H1 (cell line): ENCODE measurements at regions not wholly inside any gene's neighbourhood (a gene's known extent, or its start where the extent isn't known, plus 50 kb on each side); places are given as distances from the start of the nearest gene placed in this dataset.

ENCODE experiments used
- ASH2L ChIP-seq: fragments of 200-600, 300-600 bp; sonication (generic); IDR thresholded peaks from one replicate; pipeline ENCODE4 v1.7.1; 2017; ENCODE audit warnings: low read length
- CTBP2 ChIP-seq: IDR thresholded peaks from 2 replicates; pipeline ENCODE4 v1.7.0; 2011; ENCODE audit warnings: borderline replicate concordance, mild to moderate bottlenecking, moderate library complexity, mixed read lengths, low read length; ENCODE audit not compliant: insufficient read depth, insufficient read length
- GABPA ChIP-seq: IDR thresholded peaks from 2 replicates; pipeline ENCODE4 v1.6.1; 2011; ENCODE audit warnings: mild to moderate bottlenecking, low read length, moderate library complexity, borderline replicate concordance; ENCODE audit not compliant: insufficient read depth
- JUND ChIP-seq: IDR thresholded peaks from 2 replicates; pipeline ENCODE4 v1.6.1; 2011; ENCODE audit warnings: mild to moderate bottlenecking, improper control_type of control experiment, low read length
- PHF8 ChIP-seq: fragments of 200-600 bp; sonication (generic); conservative IDR thresholded peaks from 2 replicates; pipeline ENCODE4 v1.7.1; 2012; ENCODE audit warnings: low read depth, mild to moderate bottlenecking, inconsistent platforms, low read length, moderate library complexity
- POLR2A ChIP-seq, 2 experiments: IDR thresholded peaks; 1 replicate in 1 of 2; 2 replicates in 1 of 2; pipeline ENCODE4 v1.6.1; 2011; ENCODE audit warnings: low read depth in 2 of 2, low read length in 2 of 2, mild to moderate bottlenecking in 2 of 2; ENCODE audit errors: control extremely low read depth in 1 of 2
- RNF2 ChIP-seq: fragments of 200-900, 300-1000 bp; sonication (generic); IDR thresholded peaks from 2 replicates; pipeline ENCODE4 v1.7.1; 2016; ENCODE audit warnings: borderline replicate concordance, low read depth, mild to moderate bottlenecking, antibody characterized with exemption, low read length; ENCODE audit not compliant: poor library complexity, severe bottlenecking; ENCODE audit errors: missing control alignments
- SP1 ChIP-seq: IDR thresholded peaks from 2 replicates; pipeline ENCODE4 v1.6.1; 2011; ENCODE audit warnings: low read depth, low read length
- SRF ChIP-seq: IDR thresholded peaks from 2 replicates; pipeline ENCODE4 v1.6.1; 2011; ENCODE audit warnings: mild to moderate bottlenecking, low read depth, low read length, moderate library complexity
- TF ChIP-seq, protein P1 (sequence below): fragments of 300-600 bp; sonication (generic); IDR thresholded peaks from 2 replicates; pipeline ENCODE4 v1.7.1; 2012; ENCODE audit warnings: low read length, moderate library complexity, mild to moderate bottlenecking, inconsistent platforms; ENCODE audit not compliant: insufficient replicate concordance
- TF ChIP-seq, protein P2 (sequence below): IDR thresholded peaks from 2 replicates; pipeline ENCODE4 v1.6.1; 2012; ENCODE audit warnings: low read length, inconsistent platforms

DNA sequence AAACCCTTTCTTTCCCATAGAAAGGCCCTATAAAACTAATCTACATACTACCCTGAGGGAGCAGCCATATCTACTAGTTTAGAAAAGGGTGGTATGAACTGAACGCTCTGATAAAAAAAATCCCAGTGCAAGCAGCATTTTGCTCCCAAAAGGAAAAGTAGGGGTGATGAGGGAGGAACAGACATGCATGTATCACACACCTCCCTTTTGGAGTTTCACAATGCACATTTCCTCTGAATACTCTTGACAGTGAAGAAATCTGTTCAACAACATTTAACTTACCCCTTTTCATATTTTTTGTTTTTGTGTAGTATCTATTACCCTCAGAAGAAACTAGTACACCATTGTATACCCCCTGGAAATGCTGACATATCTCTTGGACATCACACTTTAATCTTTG is 411.4 kb downstream of the MAT2B start (continued):
- TF ChIP-seq, protein P1, sequence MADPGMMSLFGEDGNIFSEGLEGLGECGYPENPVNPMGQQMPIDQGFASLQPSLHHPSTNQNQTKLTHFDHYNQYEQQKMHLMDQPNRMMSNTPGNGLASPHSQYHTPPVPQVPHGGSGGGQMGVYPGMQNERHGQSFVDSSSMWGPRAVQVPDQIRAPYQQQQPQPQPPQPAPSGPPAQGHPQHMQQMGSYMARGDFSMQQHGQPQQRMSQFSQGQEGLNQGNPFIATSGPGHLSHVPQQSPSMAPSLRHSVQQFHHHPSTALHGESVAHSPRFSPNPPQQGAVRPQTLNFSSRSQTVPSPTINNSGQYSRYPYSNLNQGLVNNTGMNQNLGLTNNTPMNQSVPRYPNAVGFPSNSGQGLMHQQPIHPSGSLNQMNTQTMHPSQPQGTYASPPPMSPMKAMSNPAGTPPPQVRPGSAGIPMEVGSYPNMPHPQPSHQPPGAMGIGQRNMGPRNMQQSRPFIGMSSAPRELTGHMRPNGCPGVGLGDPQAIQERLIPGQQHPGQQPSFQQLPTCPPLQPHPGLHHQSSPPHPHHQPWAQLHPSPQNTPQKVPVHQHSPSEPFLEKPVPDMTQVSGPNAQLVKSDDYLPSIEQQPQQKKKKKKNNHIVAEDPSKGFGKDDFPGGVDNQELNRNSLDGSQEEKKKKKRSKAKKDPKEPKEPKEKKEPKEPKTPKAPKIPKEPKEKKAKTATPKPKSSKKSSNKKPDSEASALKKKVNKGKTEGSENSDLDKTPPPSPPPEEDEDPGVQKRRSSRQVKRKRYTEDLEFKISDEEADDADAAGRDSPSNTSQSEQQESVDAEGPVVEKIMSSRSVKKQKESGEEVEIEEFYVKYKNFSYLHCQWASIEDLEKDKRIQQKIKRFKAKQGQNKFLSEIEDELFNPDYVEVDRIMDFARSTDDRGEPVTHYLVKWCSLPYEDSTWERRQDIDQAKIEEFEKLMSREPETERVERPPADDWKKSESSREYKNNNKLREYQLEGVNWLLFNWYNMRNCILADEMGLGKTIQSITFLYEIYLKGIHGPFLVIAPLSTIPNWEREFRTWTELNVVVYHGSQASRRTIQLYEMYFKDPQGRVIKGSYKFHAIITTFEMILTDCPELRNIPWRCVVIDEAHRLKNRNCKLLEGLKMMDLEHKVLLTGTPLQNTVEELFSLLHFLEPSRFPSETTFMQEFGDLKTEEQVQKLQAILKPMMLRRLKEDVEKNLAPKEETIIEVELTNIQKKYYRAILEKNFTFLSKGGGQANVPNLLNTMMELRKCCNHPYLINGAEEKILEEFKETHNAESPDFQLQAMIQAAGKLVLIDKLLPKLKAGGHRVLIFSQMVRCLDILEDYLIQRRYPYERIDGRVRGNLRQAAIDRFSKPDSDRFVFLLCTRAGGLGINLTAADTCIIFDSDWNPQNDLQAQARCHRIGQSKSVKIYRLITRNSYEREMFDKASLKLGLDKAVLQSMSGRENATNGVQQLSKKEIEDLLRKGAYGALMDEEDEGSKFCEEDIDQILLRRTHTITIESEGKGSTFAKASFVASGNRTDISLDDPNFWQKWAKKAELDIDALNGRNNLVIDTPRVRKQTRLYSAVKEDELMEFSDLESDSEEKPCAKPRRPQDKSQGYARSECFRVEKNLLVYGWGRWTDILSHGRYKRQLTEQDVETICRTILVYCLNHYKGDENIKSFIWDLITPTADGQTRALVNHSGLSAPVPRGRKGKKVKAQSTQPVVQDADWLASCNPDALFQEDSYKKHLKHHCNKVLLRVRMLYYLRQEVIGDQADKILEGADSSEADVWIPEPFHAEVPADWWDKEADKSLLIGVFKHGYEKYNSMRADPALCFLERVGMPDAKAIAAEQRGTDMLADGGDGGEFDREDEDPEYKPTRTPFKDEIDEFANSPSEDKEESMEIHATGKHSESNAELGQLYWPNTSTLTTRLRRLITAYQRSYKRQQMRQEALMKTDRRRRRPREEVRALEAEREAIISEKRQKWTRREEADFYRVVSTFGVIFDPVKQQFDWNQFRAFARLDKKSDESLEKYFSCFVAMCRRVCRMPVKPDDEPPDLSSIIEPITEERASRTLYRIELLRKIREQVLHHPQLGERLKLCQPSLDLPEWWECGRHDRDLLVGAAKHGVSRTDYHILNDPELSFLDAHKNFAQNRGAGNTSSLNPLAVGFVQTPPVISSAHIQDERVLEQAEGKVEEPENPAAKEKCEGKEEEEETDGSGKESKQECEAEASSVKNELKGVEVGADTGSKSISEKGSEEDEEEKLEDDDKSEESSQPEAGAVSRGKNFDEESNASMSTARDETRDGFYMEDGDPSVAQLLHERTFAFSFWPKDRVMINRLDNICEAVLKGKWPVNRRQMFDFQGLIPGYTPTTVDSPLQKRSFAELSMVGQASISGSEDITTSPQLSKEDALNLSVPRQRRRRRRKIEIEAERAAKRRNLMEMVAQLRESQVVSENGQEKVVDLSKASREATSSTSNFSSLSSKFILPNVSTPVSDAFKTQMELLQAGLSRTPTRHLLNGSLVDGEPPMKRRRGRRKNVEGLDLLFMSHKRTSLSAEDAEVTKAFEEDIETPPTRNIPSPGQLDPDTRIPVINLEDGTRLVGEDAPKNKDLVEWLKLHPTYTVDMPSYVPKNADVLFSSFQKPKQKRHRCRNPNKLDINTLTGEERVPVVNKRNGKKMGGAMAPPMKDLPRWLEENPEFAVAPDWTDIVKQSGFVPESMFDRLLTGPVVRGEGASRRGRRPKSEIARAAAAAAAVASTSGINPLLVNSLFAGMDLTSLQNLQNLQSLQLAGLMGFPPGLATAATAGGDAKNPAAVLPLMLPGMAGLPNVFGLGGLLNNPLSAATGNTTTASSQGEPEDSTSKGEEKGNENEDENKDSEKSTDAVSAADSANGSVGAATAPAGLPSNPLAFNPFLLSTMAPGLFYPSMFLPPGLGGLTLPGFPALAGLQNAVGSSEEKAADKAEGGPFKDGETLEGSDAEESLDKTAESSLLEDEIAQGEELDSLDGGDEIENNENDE, result no peak
- no peak for TF ChIP-seq POLR2A (IDR thresholded peaks at IDR 0.05; ENCODE audit: control extremely low read depth in 1 of 2, low read depth in 2 of 2, low read length in 2 of 2)
- TF ChIP-seq CTBP2, result no peak
- TF ChIP-seq GABPA, result no peak
- no peak for TF ChIP-seq RNF2
- no peak for TF ChIP-seq SP1
- TF ChIP-seq, protein P2, sequence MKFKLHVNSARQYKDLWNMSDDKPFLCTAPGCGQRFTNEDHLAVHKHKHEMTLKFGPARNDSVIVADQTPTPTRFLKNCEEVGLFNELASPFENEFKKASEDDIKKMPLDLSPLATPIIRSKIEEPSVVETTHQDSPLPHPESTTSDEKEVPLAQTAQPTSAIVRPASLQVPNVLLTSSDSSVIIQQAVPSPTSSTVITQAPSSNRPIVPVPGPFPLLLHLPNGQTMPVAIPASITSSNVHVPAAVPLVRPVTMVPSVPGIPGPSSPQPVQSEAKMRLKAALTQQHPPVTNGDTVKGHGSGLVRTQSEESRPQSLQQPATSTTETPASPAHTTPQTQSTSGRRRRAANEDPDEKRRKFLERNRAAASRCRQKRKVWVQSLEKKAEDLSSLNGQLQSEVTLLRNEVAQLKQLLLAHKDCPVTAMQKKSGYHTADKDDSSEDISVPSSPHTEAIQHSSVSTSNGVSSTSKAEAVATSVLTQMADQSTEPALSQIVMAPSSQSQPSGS, result no peak
- no peak for TF ChIP-seq SRF
- TF ChIP-seq JUND, result no peak
- TF ChIP-seq ASH2L, result no peak
- no peak for TF ChIP-seq PHF8
